ENCODE measurements at regions not wholly inside any gene's neighbourhood (a gene's known extent, or its start where the extent isn't known, plus 50 kb on each side); places are given as distances from the start of the nearest gene placed in this dataset.

DNA sequence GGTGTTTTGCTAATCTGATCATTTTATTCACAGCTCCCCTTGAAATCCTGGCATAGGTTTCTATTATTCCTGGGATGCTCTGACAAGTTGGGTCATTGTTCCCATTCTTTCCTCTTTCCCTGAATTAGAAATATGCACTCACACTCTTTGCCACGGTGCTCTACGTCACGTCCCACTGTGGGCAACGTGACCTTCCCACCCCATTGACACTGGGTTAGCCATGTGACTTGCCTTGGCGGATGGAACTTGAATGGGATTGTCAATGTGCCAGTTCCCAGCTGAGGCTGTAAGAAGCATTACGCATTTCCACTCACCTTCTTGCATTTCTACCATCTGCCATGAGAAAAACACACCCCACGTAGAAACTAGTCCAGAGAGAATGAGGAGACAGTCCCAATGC, 492.4 kb downstream of the SHISA9 start:
- TF ChIP-seq, protein P1, sequence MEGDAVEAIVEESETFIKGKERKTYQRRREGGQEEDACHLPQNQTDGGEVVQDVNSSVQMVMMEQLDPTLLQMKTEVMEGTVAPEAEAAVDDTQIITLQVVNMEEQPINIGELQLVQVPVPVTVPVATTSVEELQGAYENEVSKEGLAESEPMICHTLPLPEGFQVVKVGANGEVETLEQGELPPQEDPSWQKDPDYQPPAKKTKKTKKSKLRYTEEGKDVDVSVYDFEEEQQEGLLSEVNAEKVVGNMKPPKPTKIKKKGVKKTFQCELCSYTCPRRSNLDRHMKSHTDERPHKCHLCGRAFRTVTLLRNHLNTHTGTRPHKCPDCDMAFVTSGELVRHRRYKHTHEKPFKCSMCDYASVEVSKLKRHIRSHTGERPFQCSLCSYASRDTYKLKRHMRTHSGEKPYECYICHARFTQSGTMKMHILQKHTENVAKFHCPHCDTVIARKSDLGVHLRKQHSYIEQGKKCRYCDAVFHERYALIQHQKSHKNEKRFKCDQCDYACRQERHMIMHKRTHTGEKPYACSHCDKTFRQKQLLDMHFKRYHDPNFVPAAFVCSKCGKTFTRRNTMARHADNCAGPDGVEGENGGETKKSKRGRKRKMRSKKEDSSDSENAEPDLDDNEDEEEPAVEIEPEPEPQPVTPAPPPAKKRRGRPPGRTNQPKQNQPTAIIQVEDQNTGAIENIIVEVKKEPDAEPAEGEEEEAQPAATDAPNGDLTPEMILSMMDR (IDR thresholded peaks at IDR 0.05; ENCODE audit: low read depth, low read length) = no peak
- TF ChIP-seq EZH2phosphoT487 (IDR thresholded peaks at IDR 0.05; ENCODE audit: low read depth) = no peak

Data from OCI-LY3 (cell line).